GM21825 (cell line): ENCODE measurements at regions not wholly inside any gene's neighbourhood (a gene's known extent, or its start where the extent isn't known, plus 50 kb on each side); places are given as distances from the start of the nearest gene placed in this dataset.

Source experiments
- ATAC-seq: cut with Tn5 transposase; IDR thresholded peaks from one replicate; pipeline ENCODE4 v1.9.1; 2021; ENCODE audit warnings: mild to moderate bottlenecking, moderate library complexity; ENCODE audit not compliant: unreplicated experiment

DNA sequence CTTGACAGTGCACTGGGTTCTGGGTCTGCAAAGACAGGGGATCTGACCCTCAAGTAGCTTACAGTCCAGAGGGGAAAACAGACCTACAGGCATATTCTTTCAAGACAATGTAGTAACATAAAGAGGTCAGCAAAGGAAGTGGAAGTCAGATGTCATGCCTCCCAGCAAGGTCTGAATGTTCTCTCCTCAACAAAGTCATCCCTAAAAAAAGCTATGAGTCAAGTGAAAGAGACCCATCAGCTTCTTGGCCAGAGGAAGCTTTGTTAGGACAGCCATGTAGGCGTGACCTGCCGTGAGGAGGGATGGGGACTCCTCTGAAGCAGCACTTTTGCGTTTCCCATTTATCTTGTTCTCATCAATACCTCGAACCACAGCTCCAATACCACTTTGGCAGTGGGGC, 331.6 kb upstream of the NR2F2 start:
- no peak for ATAC-seq

DNA sequence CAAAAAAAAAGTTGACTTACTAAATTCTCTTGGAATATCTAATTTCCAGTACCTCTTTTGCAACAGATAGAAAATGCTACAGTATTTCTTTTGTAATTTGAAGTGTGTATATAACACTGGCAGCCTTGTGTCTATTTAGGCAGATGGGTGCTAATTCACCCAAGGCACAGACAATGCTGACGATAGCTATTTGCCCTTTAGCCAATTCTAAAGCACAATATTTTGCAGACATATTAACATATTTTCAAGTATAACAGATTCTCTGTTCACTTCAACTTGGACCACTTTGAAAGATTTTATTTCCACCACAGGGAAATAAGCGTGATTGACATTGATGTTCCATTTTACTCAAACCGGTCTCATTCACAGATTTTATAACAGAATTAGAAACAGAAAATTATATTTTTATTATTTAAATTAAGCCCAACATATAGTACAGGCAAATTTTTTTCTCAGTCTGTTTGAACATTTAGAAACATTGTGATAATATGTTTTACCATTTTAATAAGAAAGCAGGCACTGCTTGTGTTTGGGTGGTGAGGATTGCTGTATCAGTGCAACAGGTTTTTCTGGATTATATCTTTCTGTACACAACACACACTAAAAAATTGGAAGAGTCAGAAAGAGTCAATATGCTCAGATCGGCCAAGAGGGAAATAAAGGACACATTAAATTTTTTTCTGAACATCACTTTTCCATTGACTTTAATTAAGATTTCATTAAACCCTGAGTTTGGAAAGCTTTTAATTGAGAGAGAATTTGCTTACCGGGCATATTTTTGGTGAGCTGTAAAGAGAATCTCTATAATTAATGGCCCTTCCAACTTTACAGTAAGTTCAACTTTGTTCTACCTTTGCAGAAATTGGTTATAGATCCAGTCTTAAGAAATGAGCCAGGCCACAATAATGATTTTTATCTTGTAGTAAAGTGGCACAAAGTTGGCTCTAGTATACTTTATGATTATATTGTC, 327.3 kb upstream of the NR2F2 start:
- no peak for ATAC-seq

DNA sequence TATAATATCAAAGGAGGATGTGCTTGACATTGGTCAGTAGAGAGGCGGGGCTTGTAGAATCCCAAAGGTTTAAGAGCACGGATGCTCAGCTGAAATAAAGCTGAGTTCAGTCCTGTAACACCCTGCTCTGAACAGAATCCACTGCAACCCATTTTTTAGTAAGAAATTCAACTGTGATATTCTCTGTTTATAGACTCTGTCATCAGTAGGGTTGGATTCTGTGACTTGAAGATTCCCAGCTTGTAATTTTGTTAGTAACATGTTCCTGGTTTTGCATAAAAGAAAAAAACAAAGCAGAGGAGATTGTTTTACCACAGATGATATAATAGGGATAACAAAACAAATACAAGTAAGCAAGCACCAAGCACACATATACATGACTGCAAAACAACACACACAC, 324.6 kb upstream of the NR2F2 start:
- ATAC-seq: no peak

DNA sequence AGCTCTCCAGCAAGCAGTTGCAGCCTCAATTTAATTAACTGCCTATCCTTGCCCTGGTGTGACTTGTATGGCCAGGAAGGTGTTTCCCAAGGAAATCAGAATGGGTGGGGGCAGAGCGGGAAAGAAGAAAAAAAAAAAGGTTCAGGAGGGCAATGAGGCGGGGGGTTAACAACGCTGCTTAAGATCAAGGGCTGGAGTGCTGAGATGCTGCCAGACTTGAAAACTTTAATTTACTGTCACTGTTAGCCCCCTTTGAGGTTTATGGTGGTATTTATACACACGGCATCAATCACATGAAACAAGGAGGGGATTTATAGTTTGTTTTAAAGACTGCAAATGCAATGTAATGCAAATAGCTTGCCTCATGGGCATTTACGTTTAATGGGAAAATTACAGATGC, 319.4 kb upstream of the NR2F2 start:
- no peak for ATAC-seq

DNA sequence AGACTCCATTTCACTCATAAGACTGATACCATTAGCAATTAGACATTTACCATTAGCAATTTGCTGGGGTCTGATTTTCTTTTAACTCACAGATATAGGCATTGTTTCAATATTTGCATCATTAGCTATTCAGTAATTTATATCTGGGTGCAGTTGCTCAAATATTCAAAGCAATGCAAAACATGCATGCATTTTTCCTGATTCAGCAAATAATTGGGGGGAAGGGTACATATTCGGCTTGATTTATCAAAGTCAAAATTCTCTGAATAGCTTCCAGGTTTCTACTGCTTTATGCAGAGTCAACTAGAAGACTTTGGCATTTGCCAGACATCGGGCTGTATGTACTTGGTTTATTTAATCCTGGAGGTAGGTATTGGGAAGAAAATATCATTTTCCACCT, 315.6 kb upstream of the NR2F2 start:
- no peak for ATAC-seq

DNA sequence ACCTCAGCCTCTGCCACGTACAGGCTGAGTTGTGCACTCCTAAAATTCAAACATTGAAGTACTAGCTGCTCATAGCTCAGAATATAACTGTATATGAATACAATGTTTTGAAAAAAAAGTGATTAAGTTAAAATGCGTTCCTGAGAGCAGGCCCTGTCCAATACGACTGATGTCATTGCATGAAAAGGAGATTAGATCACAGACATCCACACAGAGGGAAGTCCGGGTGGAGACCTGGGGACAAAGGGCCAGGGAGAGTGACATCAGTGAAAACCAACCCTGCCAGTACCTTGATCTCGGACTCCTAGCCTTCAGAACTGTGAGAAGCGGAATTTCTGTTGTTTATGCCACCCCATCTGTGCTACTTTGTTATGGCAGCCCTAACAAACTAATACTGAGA, 311.4 kb upstream of the NR2F2 start:
- no peak for ATAC-seq

DNA sequence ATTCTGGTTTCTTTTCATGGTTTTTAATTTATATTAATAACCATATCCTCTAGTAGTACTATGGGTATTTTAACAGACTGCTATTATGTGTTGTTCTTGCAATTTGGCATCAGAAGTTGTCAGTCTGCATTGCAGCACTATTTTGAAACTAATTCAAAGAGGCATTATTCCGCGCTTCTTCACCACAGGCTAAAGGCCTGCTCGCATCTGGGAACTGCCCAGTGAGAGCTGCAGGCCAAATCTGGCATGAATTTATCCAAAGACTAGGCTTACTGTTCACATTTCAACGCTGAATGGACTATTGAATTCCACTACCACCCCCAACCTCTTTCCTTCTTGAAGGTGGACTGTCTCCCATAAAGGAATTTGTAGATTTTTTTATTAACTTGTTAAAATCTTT, 310.4 kb upstream of the NR2F2 start:
- no peak for ATAC-seq

DNA sequence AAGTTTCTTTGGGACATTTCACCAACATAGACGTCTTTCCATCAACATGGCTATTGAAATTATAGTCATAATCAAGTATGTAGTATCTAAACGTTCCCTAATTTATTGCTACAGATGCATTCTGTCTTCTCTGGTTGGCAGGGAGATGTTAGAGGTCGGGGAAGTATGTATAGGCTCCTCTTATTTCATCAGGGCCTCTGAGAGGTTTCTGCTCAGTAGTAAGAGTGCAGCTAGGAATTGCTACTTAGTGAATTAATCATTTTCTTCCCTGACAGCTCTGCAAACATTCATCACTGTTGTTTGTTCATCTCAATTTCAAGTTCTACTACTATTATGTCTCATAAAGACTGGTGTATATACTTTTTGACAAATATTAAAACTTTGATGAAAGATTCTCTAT, 309.7 kb upstream of the NR2F2 start:
- ATAC-seq: no peak

DNA sequence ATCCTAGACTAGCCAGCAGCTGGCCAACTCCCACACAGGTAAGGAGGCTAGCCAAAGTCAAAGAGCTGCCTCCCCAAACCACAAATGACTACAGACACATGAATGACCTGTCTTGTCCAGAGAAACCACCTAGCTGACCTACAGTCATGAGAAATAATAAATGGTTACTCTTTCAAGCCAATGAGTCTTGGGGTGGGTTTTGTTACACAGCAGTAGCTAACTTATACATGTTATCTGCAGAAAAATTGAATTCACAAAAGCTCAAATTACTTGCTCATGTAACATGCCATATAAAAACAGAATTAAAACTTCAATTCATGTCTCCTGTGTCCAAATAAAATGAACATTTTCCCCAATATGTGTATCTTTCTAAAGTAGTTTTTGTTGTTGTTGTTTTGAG, 307.4 kb upstream of the NR2F2 start:
- no peak for ATAC-seq

DNA sequence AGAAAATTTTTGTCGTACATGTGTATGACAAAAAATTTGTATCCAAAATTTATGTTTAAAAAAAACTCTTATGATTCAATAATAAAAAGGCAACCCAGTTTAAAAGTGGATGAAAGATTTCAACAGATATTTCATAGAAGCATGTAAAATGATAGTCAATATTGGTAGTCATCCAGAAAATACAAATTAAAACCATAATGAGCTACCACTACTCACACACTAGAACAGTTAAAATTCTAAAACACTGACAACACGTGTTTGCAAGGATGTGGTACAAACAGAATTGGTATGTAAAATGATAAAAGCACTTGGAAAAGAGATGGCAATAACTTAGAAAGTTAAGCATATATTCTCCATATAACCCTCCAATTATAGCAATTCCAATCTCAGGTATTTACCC, 303.0 kb upstream of the NR2F2 start:
- no peak for ATAC-seq

DNA sequence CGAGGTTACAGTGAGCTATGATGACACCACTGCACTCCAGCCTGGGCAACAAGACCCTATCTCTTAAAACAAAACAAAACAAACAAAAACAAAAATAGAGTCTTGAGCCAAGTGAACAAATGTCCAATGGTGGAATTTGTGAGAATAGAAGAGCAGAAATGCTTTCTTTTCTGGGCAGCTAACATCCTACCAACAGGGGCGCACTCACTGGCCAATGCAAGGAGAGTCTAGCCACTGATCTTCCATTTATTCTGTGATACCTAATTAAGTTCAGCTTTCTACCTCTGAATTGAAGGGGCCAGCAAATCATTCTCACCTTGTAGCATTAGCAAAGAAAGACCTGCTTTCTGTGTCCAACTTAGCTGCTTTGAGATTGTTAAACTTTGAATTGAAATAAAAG, 301.9 kb upstream of the NR2F2 start:
- no peak for ATAC-seq

DNA sequence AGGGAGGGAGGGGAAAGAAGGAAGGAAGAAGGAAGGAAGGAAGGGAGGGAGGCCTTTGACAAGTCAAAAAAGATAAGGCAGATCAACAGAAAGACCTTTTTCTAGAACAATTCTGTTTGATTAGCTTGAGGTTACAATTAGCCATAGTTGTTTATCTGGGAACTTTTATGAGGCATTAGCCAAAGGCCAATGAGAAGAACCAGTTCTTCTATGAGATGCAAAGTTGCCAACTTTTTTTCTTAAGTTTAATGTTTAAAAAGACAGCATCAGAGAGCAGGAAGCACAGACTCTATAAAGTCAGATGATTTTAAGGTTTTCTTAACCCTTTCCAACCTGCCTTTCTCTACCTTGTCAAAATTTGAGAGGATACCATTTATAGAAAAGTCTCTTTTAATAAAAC, 301.3 kb upstream of the NR2F2 start:
- no peak for ATAC-seq

DNA sequence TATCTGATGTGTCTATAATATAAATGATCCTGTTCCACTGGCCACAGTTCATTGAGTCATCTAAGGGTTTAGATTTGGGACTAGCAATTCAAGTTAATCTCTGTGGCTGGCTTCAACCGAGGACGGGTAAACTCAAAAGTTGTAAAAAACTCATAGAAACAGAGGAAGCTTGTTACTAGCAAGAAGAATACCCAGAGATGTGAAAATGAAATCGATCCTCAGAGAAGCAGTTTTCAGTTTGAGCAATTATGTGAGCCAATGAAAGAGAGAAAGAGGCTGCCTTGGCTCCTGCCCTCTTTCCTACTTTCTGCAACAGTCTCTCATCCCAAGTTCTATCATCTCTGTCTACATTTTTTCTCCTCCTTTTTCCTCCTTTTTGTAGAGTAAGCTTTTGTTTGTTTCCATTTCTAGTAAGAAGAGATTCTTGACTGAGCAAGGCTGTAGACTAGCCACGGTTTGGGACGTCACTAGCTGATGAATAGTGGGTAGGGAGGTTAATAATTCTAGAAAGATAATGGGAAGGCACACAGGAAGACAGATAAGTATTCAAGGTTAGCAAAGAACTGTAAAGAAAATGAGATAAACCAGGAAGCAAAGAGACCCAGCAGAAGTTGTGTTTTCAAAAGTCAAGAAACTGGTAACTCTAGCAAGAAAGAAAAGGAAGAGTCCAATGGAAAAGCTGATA, 298.9 kb upstream of the NR2F2 start:
- no peak for ATAC-seq

DNA sequence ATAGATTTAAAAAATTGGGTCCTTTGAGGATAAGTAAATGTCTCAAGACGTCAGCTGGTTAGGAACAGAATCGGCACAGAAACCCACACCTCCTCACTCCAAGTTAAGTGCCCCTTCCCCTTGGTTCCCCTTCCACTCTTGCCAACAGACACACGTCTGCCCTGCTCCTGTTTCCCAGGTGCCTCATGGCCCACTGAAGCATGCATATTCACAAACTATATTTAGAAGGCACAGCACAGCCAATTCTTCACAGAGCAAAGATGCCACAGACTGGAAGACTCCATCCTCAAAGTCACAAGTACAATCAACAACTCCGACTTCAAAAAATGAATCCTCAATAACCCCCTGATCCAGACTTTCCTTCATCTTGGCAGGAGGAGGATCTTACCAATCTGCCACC, 295.4 kb upstream of the NR2F2 start:
- ATAC-seq: no peak

DNA sequence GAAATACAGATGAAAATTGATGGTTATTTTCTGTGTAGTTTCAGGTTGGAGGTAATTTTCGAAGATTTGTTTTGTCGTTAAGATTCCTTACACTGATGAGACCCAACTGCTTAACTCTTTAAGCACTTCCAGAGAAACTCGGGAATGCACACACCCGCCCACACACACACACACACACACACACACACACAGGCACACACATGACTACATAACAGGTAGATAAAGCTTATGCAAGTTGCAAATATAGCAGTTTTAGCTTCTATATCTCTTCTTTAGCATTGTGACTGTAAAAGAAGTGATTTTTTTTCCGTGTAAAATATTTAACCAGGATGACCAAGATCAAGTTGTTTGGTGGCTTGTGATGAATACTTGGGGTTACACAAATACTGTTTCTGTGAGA, 294.9 kb upstream of the NR2F2 start:
- ATAC-seq: no peak

DNA sequence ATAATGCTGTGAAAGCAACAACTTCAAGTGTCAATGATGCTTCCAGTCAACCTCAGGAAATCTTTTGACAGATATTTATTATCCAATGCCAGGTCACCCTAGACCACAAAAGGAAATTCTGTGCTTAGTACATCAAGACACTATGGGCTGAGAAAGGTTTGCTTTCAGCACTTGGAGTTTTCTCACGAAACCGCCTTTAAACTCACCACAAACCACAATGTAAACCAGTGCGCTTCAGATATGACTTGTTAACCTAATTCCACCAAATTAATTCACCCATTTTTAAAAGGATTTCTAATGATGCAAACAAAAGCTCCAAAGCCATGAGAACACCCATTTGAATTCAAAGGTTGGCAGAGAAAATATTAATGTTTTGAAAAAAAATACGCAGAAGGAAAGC, 292.9 kb upstream of the NR2F2 start:
- peak; percentile 47 for ATAC-seq

DNA sequence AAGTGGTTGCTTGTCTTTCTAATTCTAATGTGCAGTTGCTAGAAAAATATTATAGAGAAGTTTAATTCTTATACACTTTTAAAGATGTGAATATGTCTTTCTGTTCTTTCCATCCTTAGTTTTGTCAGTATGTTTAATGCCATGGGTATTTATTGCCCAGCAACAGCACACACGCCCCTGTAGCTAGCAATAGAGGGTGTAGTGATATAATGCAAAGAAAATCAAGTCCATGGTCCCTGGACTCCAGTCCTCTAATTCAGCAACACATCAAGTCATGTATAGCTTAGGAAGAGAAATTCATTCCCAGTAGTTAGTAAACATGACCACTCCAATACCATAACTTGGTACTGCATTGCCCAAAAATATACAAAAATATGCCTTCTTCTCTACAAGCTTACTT, 292.4 kb upstream of the NR2F2 start:
- ATAC-seq: no peak

DNA sequence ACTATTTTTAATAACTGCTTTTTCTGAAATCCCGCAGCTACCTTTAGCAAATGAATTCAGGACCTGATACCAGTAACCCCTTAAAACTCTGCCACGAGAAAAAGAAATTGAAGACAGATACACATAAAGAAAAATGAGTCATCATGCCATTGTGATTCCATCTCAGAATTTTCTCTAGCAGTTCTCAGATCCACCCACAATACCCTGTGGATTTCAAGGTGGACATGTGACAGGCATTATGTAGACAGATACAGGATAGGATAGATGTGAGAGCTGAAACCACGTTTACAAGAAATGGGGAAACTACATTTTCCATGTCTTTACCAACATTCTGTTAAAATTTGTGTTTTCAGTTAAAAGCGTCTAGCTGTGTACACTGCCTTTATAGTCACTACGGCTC, 291.9 kb upstream of the NR2F2 start:
- peak; percentile 40 for ATAC-seq

DNA sequence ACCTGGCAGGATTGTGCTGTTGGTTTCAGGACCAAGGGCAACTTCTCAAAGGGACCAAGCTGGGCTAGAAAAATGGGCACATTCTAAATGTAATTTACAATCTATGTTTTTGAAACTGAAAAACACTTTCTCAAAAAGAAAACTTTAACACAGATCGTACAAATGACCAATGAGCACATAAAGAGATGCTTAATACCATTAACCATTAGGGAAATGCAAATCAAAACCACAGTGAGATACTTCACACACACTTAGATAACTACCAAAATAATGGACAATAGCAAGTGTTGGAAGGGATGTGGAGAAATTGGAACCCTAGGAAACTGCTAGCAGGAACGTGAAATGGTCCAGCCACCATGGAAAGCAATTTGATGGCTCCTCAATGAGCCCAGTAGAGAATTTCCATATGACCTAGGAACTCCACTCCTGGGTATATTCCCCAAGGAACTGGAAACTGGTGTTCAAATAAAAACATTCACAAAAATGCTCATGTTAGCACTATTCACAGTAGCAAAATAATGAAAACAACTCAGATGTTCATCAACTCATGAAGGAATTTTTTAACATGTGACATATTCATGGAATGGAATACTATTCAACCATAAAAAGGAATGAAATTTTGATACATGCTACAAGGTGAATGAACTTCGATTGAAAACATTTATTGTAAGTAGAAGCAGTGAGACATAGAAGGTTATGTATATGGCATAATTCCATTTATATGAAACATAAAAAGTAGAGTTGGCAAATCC, 288.3 kb upstream of the NR2F2 start:
- no peak for ATAC-seq

DNA sequence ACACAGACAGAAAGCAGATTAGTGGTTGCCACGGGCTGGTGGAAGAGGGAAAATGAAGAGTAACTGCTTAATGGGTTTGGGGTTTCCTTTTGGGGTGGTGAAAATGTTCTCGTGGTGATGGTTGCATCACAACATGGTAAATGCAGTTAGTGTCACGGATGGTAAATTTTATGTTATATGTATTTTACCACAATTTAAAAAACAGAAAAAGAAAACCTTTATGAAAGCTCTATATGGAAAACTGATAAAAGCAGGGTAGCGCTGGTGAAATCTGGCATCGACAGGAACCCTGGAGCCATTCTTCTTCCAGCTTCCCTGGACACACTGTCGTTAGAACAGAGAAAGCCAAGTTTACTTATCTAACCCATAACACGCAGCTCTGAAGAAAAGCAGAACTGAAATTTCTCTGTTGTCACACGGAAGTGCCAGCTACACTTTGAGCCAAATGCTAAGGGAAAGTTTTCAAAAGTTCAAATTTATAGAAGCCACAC, 287.7 kb upstream of the NR2F2 start:
- ATAC-seq: peak; percentile 67

DNA sequence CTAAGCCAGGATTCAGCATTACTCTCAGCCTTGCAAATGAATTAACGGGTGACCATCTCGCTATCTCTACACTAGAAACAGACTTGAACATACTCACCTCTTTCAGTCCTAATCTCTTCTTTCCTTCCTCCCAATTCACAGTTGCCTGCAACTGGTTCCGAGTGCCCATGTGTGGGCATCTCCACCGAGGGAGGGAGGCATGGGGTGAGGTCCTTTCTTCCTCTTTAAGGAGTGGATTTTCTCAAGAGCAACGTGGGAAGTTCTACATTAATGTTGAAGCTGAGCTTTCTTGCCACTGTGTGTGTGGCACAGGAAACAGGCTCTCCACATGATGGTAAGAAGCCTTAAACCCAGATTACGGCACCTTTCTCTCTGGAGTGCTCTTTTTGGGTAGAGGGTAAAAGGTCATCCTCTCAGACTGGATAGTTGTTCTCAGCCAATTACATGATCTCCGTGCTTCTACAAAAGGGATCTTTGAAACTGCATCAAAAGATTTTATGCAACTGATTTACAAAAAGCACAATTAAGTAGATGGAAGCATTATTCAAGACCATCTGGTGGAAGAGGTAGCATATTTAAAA, 286.8 kb upstream of the NR2F2 start:
- ATAC-seq: no peak
